Endothelial cell of umbilical vein (primary cell): ENCODE measurements at regions not wholly inside any gene's neighbourhood (a gene's known extent, or its start where the extent isn't known, plus 50 kb on each side); places are given as distances from the start of the nearest gene placed in this dataset.

Source experiments
- BruUV-seq: library from RNA; stranded (reverse); fragments of 400-500 nt; replicated peaks from 2 replicates; lab custom pipeline; 2021; lab: Mats Ljungman, UMichigan
- CTCF ChIA-PET: fragments of 300-600, 350-600 bp; sonication (Branson Sonifier 250); formaldehyde crosslinking; loops from one replicate; lab custom pipeline; 2021; ENCODE audit warnings: antibody characterized with exemption, inconsistent platforms; lab: Charles Lee
- POLR2A ChIA-PET: fragments of 300-600, 350-600 bp; sonication (Branson Sonifier 250); formaldehyde crosslinking; loops from one replicate; lab custom pipeline; 2021; ENCODE audit warnings: antibody characterized with exemption, inconsistent platforms; lab: Charles Lee
- DNase-seq: peaks from one replicate; pipeline ENCODE4 v3.0.0-alpha.2; 2011; ENCODE audit warnings: low read depth, low spot score
- FAIRE-seq: peaks from 2 replicates; lab custom pipeline; 2011; peaks lifted over from hg19 to GRCh38; lab: Jason Lieb, UNC
- H2AFZ ChIP-seq: 2 replicates; pipeline ENCODE4 v1.6.0; 2012; ENCODE audit warnings: low read depth, low read length, control low read depth, inconsistent platforms
- H3K27ac ChIP-seq: 2 replicates; pipeline ENCODE4 v1.5.1; 2011; ENCODE audit warnings: low read depth, mild to moderate bottlenecking, control low read depth, low read length, moderate library complexity; ENCODE audit not compliant: insufficient read depth
- H3K27me3 ChIP-seq, 2 experiments: 2 replicates each; pipeline versions ENCODE4 v1.6.0 to v1.6.1; 2011; ENCODE audit warnings: low read length in 2 of 2, mixed read lengths in 1 of 2; ENCODE audit not compliant: control insufficient read depth in 2 of 2, insufficient read depth in 2 of 2
- H3K36me3 ChIP-seq, 2 experiments: 2 replicates in 1 of 2; 3 replicates in 1 of 2; pipeline ENCODE4 v1.5.1; 2011; ENCODE audit warnings: low read length in 2 of 2, mild to moderate bottlenecking in 1 of 2, moderate library complexity in 1 of 2; ENCODE audit not compliant: control insufficient read depth in 2 of 2, insufficient read depth in 2 of 2; ENCODE audit errors: extremely low read depth in 1 of 2
- H3K4me1 ChIP-seq: 3 replicates; pipeline ENCODE4 v1.5.1; 2011; ENCODE audit warnings: mild to moderate bottlenecking, low read length; ENCODE audit not compliant: control insufficient read depth, insufficient read depth; ENCODE audit errors: extremely low read depth
- H3K4me2 ChIP-seq: 2 replicates; pipeline ENCODE4 v1.6.1; 2011; ENCODE audit warnings: low read length, control low read depth, mixed read lengths; ENCODE audit not compliant: insufficient read depth
- H3K4me3 ChIP-seq, 3 experiments: fragments of 200-600 bp in 1 of 3; sonication (generic), shearing (Covaris generic) in 1 of 3; replicated peaks in 1 of 3; 2 replicates each; pipeline ENCODE4 v1.5.1; 2011 to 2016; ENCODE audit warnings: control low read depth in 3 of 3, low read length in 3 of 3, mild to moderate bottlenecking in 2 of 3, inconsistent platforms in 1 of 3, low read depth in 1 of 3, moderate library complexity in 1 of 3; ENCODE audit not compliant: insufficient read depth in 1 of 3
- H3K79me2 ChIP-seq: 2 replicates; pipeline ENCODE4 v1.6.0; 2012; ENCODE audit warnings: low read length, inconsistent platforms; ENCODE audit not compliant: control insufficient read depth, insufficient read depth
- H3K9ac ChIP-seq: replicated peaks from 2 replicates; pipeline ENCODE3; 2011; ENCODE audit warnings: low read length, control low read depth; ENCODE audit not compliant: insufficient read depth; ENCODE audit errors: extremely low read depth
- H3K9me1 ChIP-seq: replicated peaks from 3 replicates; pipeline ENCODE4 v1.6.0; 2011; ENCODE audit warnings: mild to moderate bottlenecking, low read length; ENCODE audit not compliant: control insufficient read depth, insufficient read depth; ENCODE audit errors: extremely low read depth
- H3K9me3 ChIP-seq: replicated peaks from 2 replicates; pipeline ENCODE4 v1.5.1; 2012; ENCODE audit warnings: low read length, inconsistent platforms; ENCODE audit not compliant: control insufficient read depth, insufficient read depth
- H4K20me1 ChIP-seq: replicated peaks from 2 replicates; pipeline ENCODE3; 2011; ENCODE audit warnings: mild to moderate bottlenecking, low read length; ENCODE audit not compliant: control insufficient read depth, insufficient read depth; ENCODE audit errors: extremely low read depth
- CTCF ChIP-seq, 2 donors: IDR thresholded peaks; 1 replicate in 1 of 2; 2 replicates in 1 of 2; pipeline ENCODE4 v1.5.1; 2011; ENCODE audit warnings: low read length in 2 of 2, mild to moderate bottlenecking in 2 of 2, moderate library complexity in 2 of 2, control low read depth in 1 of 2, inconsistent platforms in 1 of 2, low read depth in 1 of 2; ENCODE audit not compliant: insufficient read depth in 1 of 2; ENCODE audit errors: extremely low read depth in 1 of 2
- EZH2 ChIP-seq: IDR thresholded peaks from 2 replicates; pipeline ENCODE4 v1.6.1; 2012; ENCODE audit warnings: borderline replicate concordance, low read depth, mild to moderate bottlenecking, moderate library complexity, low read length, inconsistent platforms; ENCODE audit not compliant: severe bottlenecking
- FOS ChIP-seq: IDR thresholded peaks from 2 replicates; pipeline ENCODE4 v1.6.1; 2011; ENCODE audit warnings: mild to moderate bottlenecking, low read length, moderate library complexity, borderline replicate concordance; ENCODE audit not compliant: insufficient read depth
- GATA2 ChIP-seq: IDR thresholded peaks from 2 replicates; pipeline ENCODE4 v1.7.0; 2011; ENCODE audit warnings: low read depth, mild to moderate bottlenecking, moderate library complexity, mixed read lengths, low read length; ENCODE audit not compliant: insufficient read length, insufficient read depth
- JUN ChIP-seq: IDR thresholded peaks from 2 replicates; pipeline ENCODE4 v1.6.1; 2011; ENCODE audit warnings: borderline replicate concordance, low read depth; ENCODE audit not compliant: insufficient read length, insufficient read depth
- MAX ChIP-seq: IDR thresholded peaks from 2 replicates; pipeline ENCODE4 v1.6.1; 2011; ENCODE audit not compliant: insufficient read depth, insufficient read length
- MYC ChIP-seq: IDR thresholded peaks from one replicate; pipeline ENCODE4 v1.6.1; 2011; ENCODE audit warnings: mild to moderate bottlenecking, low read depth, low read length
- POLR2A ChIP-seq: IDR thresholded peaks from 2 replicates; pipeline ENCODE4 v1.6.1; 2012; ENCODE audit warnings: low read depth, mild to moderate bottlenecking, control low read depth, low read length
- POLR2AphosphoS5 ChIP-seq: IDR thresholded peaks from 2 replicates; pipeline ENCODE4 v1.6.1; 2012; ENCODE audit warnings: low read depth, mild to moderate bottlenecking, control low read depth, low read length, moderate library complexity; ENCODE audit not compliant: insufficient read depth
- dilution Hi-C: fragments of 300-500 bp; cut with MboI; formaldehyde crosslinking; loops from one replicate; pipeline ENCODE4 v1.15.0; 2019; ENCODE audit warnings: low sequenced_read_pairs; ENCODE audit not compliant: extremely low pct_ligation_motif_present
- intact Hi-C: fragments of 100-400 bp; cut with micrococcal nuclease; formaldehyde crosslinking; loops from one replicate; pipeline ENCODE4 v1.10.0; 2022

- H3K9me1 ChIP-seq, result no peaks in the 10 kb centered on the region
- H3K27me3 ChIP-seq, result no peaks in the 10 kb centered on the region
- no TSS peak for BruUV-seq
- H3K79me2 ChIP-seq, result no peaks in the 10 kb centered on the region
- no peak overlapping the region for H3K9ac ChIP-seq
- ChIA-PET POLR2A (no interaction called here), CTCF (no interaction called here)
- H3K4me2 ChIP-seq, result no peak overlapping the region
- H3K36me3 ChIP-seq, result no peaks in the 10 kb centered on the region
- H3K27ac ChIP-seq, result no peak overlapping the region
- H3K4me1 ChIP-seq, result no peaks in the 10 kb centered on the region
- FAIRE-seq (no peak), DNase-seq (no peak)
- H4K20me1 ChIP-seq, result no peaks in the 10 kb centered on the region
- dilution Hi-C loops, result no loop called here
- H2AFZ ChIP-seq, result no peak overlapping the region
- H3K4me3 ChIP-seq, result no peak overlapping the region
- intact Hi-C loops, result no loop called here
- TF ChIP-seq CTCF (IDR thresholded peaks at IDR 0.05; ENCODE audit: extremely low read depth in 1 of 2, insufficient read depth in 1 of 2, low read depth in 1 of 2, low read length in 2 of 2) (no peak), GATA2 (no peak), MAX (no peak), MYC (no peak), POLR2AphosphoS5 (no peak), EZH2 (no peak), JUN (no peak), POLR2A (no peak), FOS (no peak)
- no peaks in the 10 kb centered on the region for H3K9me3 ChIP-seq
These were observed 131.3 kb downstream of the BACH1 start for GRCh38 chr21:29430030-29430429.
